ENCODE measurements at regions not wholly inside any gene's neighbourhood (a gene's known extent, or its start where the extent isn't known, plus 50 kb on each side); places are given as distances from the start of the nearest gene placed in this dataset.

GRCh38 chr6:19070520-19070919 is 683.4 kb downstream of the RNF144B start:
- H3K27me3 ChIP-seq (ENCODE audit: control insufficient read depth in 1 of 2, insufficient read depth in 2 of 2, low read length in 2 of 2), result no peaks in the 10 kb centered on the region
- no peak overlapping the region for H3K9ac ChIP-seq (ENCODE audit: low read depth in 1 of 2, low read length in 2 of 2)
- H3K36me3 ChIP-seq (ENCODE audit: control insufficient read depth in 1 of 2, insufficient read depth in 2 of 2, low read length in 2 of 2), result no peaks in the 10 kb centered on the region
- H3K4me1 ChIP-seq (ENCODE audit: control insufficient read depth in 1 of 2, insufficient read depth in 2 of 2, low read length in 2 of 2), result no peaks in the 10 kb centered on the region
- H3K9me3 ChIP-seq (ENCODE audit: control insufficient read depth in 1 of 2, low read length in 2 of 2), result peaks cover 0 to 4% of the 10 kb centered on the region in 2 donors
- H3K4me3 ChIP-seq (ENCODE audit: low read depth in 1 of 2, low read length in 2 of 2), result no peak overlapping the region
- H3K27ac ChIP-seq (ENCODE audit: low read depth, low read length), result no peak overlapping the region

GRCh38 chr6:19083801-19084200 is 696.7 kb downstream of the RNF144B start:
- H3K9ac ChIP-seq (ENCODE audit: low read depth in 1 of 2, low read length in 2 of 2), result no peak overlapping the region
- H3K9me3 ChIP-seq (ENCODE audit: control insufficient read depth in 1 of 2, low read length in 2 of 2), result no peaks in the 10 kb centered on the region
- no peaks in the 10 kb centered on the region for H3K36me3 ChIP-seq (ENCODE audit: control insufficient read depth in 1 of 2, insufficient read depth in 2 of 2, low read length in 2 of 2)
- H3K27ac ChIP-seq (ENCODE audit: low read depth, low read length), result no peak overlapping the region
- H3K4me1 ChIP-seq (ENCODE audit: control insufficient read depth in 1 of 2, insufficient read depth in 2 of 2, low read length in 2 of 2), result no peaks in the 10 kb centered on the region
- H3K4me3 ChIP-seq (ENCODE audit: low read depth in 1 of 2, low read length in 2 of 2), result no peak overlapping the region
- no peaks in the 10 kb centered on the region for H3K27me3 ChIP-seq (ENCODE audit: control insufficient read depth in 1 of 2, insufficient read depth in 2 of 2, low read length in 2 of 2)

GRCh38 chr6:19086480-19086879 is 699.3 kb downstream of the RNF144B start:
- Histone ChIP-seq H3K4me1 (ENCODE audit: control insufficient read depth in 1 of 2, insufficient read depth in 2 of 2, low read length in 2 of 2) (no peaks in the 10 kb centered on the region), H3K27ac (ENCODE audit: low read depth, low read length) (no peak overlapping the region), H3K4me3 (ENCODE audit: low read depth in 1 of 2, low read length in 2 of 2) (no peak overlapping the region), H3K27me3 (ENCODE audit: control insufficient read depth in 1 of 2, insufficient read depth in 2 of 2, low read length in 2 of 2) (no peaks in the 10 kb centered on the region), H3K9me3 (ENCODE audit: control insufficient read depth in 1 of 2, low read length in 2 of 2) (no peaks in the 10 kb centered on the region), H3K36me3 (ENCODE audit: control insufficient read depth in 1 of 2, insufficient read depth in 2 of 2, low read length in 2 of 2) (no peaks in the 10 kb centered on the region), H3K9ac (ENCODE audit: low read depth in 1 of 2, low read length in 2 of 2) (no peak overlapping the region)

DNA sequence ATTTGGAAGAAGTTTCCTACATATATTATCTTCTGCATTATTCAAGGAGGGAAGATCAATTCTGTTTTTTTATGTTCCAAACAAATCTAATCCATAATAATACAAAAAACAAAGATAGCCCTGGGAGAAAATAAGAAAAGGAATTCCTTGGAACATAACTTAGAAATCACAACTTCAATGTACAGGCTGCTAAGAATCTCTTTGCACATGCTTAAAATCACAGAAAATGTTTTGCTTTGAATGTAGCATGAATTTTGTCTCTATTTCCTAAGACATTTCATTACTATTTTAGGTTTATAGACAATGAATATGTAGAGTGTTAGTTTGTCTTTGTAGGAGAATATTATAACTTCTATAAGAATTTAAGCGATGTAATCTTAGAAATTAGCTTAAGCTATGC is 700.1 kb downstream of the RNF144B start:
- H3K9me3 ChIP-seq (ENCODE audit: control insufficient read depth in 1 of 2, low read length in 2 of 2), result no peaks in the 10 kb centered on the region
- H3K9ac ChIP-seq (ENCODE audit: low read depth in 1 of 2, low read length in 2 of 2), result no peak overlapping the region
- H3K27ac ChIP-seq (ENCODE audit: low read depth, low read length), result no peak overlapping the region
- H3K4me3 ChIP-seq (ENCODE audit: low read depth in 1 of 2, low read length in 2 of 2), result no peak overlapping the region
- no peaks in the 10 kb centered on the region for H3K27me3 ChIP-seq (ENCODE audit: control insufficient read depth in 1 of 2, insufficient read depth in 2 of 2, low read length in 2 of 2)
- H3K36me3 ChIP-seq (ENCODE audit: control insufficient read depth in 1 of 2, insufficient read depth in 2 of 2, low read length in 2 of 2), result no peaks in the 10 kb centered on the region
- H3K4me1 ChIP-seq (ENCODE audit: control insufficient read depth in 1 of 2, insufficient read depth in 2 of 2, low read length in 2 of 2), result no peaks in the 10 kb centered on the region

DNA sequence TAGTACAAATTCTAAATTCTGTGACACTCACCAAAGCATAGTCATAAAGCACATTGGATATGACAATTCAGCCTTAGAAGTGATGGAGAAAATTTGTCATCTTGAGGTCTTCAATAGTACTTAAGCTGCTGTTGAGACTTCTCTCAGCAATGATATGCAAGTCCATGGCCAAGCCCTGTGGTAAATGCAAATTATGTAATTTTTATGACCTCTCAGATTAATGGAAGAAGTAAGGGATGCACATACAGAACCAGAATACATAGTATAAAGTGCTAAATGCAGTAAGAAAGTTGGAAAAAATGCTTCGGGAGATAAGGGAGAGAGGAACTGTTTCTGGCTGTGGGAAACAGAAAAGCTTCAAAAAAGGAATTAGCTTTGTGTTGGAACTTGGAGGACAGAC is 700.7 kb downstream of the RNF144B start:
- Histone ChIP-seq H3K4me3 (ENCODE audit: low read depth in 1 of 2, low read length in 2 of 2) (no peak overlapping the region), H3K9me3 (ENCODE audit: control insufficient read depth in 1 of 2, low read length in 2 of 2) (no peaks in the 10 kb centered on the region), H3K4me1 (ENCODE audit: control insufficient read depth in 1 of 2, insufficient read depth in 2 of 2, low read length in 2 of 2) (no peaks in the 10 kb centered on the region), H3K9ac (ENCODE audit: low read depth in 1 of 2, low read length in 2 of 2) (no peak overlapping the region), H3K36me3 (ENCODE audit: control insufficient read depth in 1 of 2, insufficient read depth in 2 of 2, low read length in 2 of 2) (no peaks in the 10 kb centered on the region), H3K27ac (ENCODE audit: low read depth, low read length) (no peak overlapping the region), H3K27me3 (ENCODE audit: control insufficient read depth in 1 of 2, insufficient read depth in 2 of 2, low read length in 2 of 2) (no peaks in the 10 kb centered on the region)

DNA sequence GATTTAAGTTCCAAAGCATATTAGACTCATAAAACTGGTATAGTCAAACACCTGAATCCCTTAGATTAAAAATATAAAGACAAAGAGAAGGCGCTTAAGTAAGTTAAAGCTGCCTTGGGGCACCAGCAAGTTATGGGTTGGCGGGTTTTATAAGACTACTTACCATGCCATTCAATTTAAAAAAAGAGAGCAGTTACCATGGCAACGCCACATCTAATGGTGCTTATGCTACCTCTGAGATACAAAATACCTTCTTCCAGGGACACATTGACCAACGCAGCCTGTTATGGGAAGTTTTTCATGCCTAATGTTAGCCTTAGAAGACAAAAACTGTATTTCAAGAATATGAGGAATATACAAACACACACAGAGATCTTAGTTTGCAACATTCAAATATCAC is 713.6 kb downstream of the RNF144B start:
- Histone ChIP-seq H3K36me3 (ENCODE audit: control insufficient read depth in 1 of 2, insufficient read depth in 2 of 2, low read length in 2 of 2) (no peaks in the 10 kb centered on the region), H3K4me1 (ENCODE audit: control insufficient read depth in 1 of 2, insufficient read depth in 2 of 2, low read length in 2 of 2) (no peaks in the 10 kb centered on the region), H3K27ac (ENCODE audit: low read depth, low read length) (no peak overlapping the region), H3K4me3 (ENCODE audit: low read depth in 1 of 2, low read length in 2 of 2) (no peak overlapping the region), H3K9me3 (ENCODE audit: control insufficient read depth in 1 of 2, low read length in 2 of 2) (no peaks in the 10 kb centered on the region), H3K9ac (ENCODE audit: low read depth in 1 of 2, low read length in 2 of 2) (no peak overlapping the region), H3K27me3 (ENCODE audit: control insufficient read depth in 1 of 2, insufficient read depth in 2 of 2, low read length in 2 of 2) (no peaks in the 10 kb centered on the region)

DNA sequence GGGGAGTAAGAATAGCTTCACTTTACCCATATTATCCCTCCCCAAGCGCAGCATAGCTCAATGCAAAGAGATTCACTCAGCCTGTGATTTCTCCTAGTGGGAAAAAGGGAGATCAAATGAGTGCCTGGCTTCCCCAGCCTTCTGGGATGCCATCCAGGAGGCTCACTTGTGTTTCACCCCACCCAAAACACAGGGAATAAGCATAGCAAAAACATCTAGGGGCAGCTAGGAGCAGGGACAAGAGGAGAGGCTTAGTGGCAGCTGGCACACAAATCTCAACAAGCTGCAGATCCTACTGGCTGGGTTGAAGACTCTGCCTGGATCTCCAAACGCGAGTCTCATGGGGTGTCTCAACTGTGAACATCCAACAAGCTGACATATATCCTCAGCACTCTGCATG is 715.8 kb downstream of the RNF144B start:
- Histone ChIP-seq H3K9me3 (ENCODE audit: control insufficient read depth in 1 of 2, low read length in 2 of 2) (no peaks in the 10 kb centered on the region), H3K4me3 (ENCODE audit: low read depth in 1 of 2, low read length in 2 of 2) (no peak overlapping the region), H3K4me1 (ENCODE audit: control insufficient read depth in 1 of 2, insufficient read depth in 2 of 2, low read length in 2 of 2) (no peaks in the 10 kb centered on the region), H3K36me3 (ENCODE audit: control insufficient read depth in 1 of 2, insufficient read depth in 2 of 2, low read length in 2 of 2) (no peaks in the 10 kb centered on the region), H3K27ac (ENCODE audit: low read depth, low read length) (no peak overlapping the region), H3K9ac (ENCODE audit: low read depth in 1 of 2, low read length in 2 of 2) (no peak overlapping the region), H3K27me3 (ENCODE audit: control insufficient read depth in 1 of 2, insufficient read depth in 2 of 2, low read length in 2 of 2) (no peaks in the 10 kb centered on the region)

DNA sequence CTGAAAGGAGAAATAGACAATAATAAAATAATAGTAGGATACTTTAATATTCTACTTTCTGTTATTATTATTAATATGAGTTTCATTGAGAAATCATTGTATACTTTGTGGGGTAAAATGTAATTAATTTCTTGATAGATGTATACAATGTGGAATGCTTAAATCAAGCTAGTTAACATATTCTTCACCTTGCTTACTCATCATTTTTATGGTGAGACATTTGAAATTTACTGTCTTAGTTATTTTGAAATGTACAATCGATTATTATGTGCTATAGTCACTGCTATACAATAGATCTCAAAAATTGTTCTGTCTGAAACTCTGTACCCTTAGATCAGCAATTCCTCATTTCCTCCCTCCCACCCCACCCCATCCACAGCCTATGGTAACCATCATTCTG is 720.3 kb downstream of the RNF144B start:
- Histone ChIP-seq H3K27ac (ENCODE audit: low read depth, low read length) (no peak overlapping the region), H3K27me3 (ENCODE audit: control insufficient read depth in 1 of 2, insufficient read depth in 2 of 2, low read length in 2 of 2) (no peaks in the 10 kb centered on the region), H3K4me3 (ENCODE audit: low read depth in 1 of 2, low read length in 2 of 2) (no peak overlapping the region), H3K4me1 (ENCODE audit: control insufficient read depth in 1 of 2, insufficient read depth in 2 of 2, low read length in 2 of 2) (no peaks in the 10 kb centered on the region), H3K36me3 (ENCODE audit: control insufficient read depth in 1 of 2, insufficient read depth in 2 of 2, low read length in 2 of 2) (no peaks in the 10 kb centered on the region), H3K9me3 (ENCODE audit: control insufficient read depth in 1 of 2, low read length in 2 of 2) (no peaks in the 10 kb centered on the region), H3K9ac (ENCODE audit: low read depth in 1 of 2, low read length in 2 of 2) (no peak overlapping the region)

DNA sequence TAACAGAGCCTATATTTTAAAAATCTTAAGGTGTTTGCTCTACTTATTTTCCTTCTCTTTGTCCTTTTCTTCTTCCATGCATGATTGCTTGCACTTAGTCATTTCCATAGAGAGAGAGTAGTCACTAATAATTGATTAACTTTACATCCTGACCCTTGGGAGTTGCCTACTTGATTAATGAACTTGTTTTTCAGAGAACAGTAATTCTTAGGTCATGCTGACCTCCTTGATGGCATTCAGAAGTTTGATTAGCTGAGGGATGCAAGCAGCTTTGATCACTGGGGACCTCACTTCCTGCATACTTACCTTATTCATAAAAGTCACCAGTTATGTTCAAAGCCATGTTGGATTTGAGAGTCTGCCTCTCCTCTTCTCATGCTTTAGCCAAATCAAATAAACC is 715.6 kb upstream of the ID4 start:
- H3K4me3 ChIP-seq (ENCODE audit: low read depth in 1 of 2, low read length in 2 of 2), result no peak overlapping the region
- no peak overlapping the region for H3K9ac ChIP-seq (ENCODE audit: low read depth in 1 of 2, low read length in 2 of 2)
- no peaks in the 10 kb centered on the region for H3K36me3 ChIP-seq (ENCODE audit: control insufficient read depth in 1 of 2, insufficient read depth in 2 of 2, low read length in 2 of 2)
- no peak overlapping the region for H3K27ac ChIP-seq (ENCODE audit: low read depth, low read length)
- no peaks in the 10 kb centered on the region for H3K4me1 ChIP-seq (ENCODE audit: control insufficient read depth in 1 of 2, insufficient read depth in 2 of 2, low read length in 2 of 2)
- H3K9me3 ChIP-seq (ENCODE audit: control insufficient read depth in 1 of 2, low read length in 2 of 2), result no peaks in the 10 kb centered on the region
- H3K27me3 ChIP-seq (ENCODE audit: control insufficient read depth in 1 of 2, insufficient read depth in 2 of 2, low read length in 2 of 2), result no peaks in the 10 kb centered on the region

- Histone ChIP-seq H3K9me3 (ENCODE audit: control insufficient read depth in 1 of 2, low read length in 2 of 2) (no peaks in the 10 kb centered on the region), H3K4me3 (ENCODE audit: low read depth in 1 of 2, low read length in 2 of 2) (no peak overlapping the region), H3K27me3 (ENCODE audit: control insufficient read depth in 1 of 2, insufficient read depth in 2 of 2, low read length in 2 of 2) (no peaks in the 10 kb centered on the region), H3K4me1 (ENCODE audit: control insufficient read depth in 1 of 2, insufficient read depth in 2 of 2, low read length in 2 of 2) (no peaks in the 10 kb centered on the region), H3K27ac (ENCODE audit: low read depth, low read length) (no peak overlapping the region), H3K36me3 (ENCODE audit: control insufficient read depth in 1 of 2, insufficient read depth in 2 of 2, low read length in 2 of 2) (no peaks in the 10 kb centered on the region), H3K9ac (ENCODE audit: low read depth in 1 of 2, low read length in 2 of 2) (no peak overlapping the region)
Observed at GRCh38 chr6:19127081-19127480, 710.1 kb upstream of the ID4 start.

DNA sequence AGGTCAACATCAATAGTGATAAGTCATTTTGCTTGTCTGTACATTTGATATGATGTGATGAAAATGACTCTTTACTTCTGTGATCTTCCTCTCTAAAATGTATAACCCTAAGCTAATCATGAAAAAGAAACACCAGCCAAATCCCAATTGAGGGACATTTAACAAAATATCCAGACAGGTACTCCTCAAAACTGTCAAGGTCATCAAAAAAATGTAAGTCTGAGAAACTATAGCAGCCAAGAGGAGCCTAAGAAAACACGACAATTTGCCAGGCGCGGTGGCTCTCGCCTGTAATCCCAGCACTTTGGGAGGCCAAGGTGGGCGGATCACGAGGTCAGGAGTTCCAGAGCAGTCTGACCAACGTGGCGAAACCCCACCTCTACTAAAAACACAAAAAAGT is 708.5 kb upstream of the ID4 start:
- Histone ChIP-seq H3K36me3 (ENCODE audit: control insufficient read depth in 1 of 2, insufficient read depth in 2 of 2, low read length in 2 of 2) (no peaks in the 10 kb centered on the region), H3K27me3 (ENCODE audit: control insufficient read depth in 1 of 2, insufficient read depth in 2 of 2, low read length in 2 of 2) (no peaks in the 10 kb centered on the region), H3K9ac (ENCODE audit: low read depth in 1 of 2, low read length in 2 of 2) (no peak overlapping the region), H3K4me1 (ENCODE audit: control insufficient read depth in 1 of 2, insufficient read depth in 2 of 2, low read length in 2 of 2) (no peaks in the 10 kb centered on the region), H3K4me3 (ENCODE audit: low read depth in 1 of 2, low read length in 2 of 2) (no peak overlapping the region), H3K27ac (ENCODE audit: low read depth, low read length) (no peak overlapping the region), H3K9me3 (ENCODE audit: control insufficient read depth in 1 of 2, low read length in 2 of 2) (no peaks in the 10 kb centered on the region)
